ENCODE measurements at regions not wholly inside any gene's neighbourhood (a gene's known extent, or its start where the extent isn't known, plus 50 kb on each side); places are given as distances from the start of the nearest gene placed in this dataset.
"Not testable (repeated sequence)": the region's sequence is repeated elsewhere in the genome, so short reads cannot be mapped to it uniquely, and the experiment has no call there.

DNA sequence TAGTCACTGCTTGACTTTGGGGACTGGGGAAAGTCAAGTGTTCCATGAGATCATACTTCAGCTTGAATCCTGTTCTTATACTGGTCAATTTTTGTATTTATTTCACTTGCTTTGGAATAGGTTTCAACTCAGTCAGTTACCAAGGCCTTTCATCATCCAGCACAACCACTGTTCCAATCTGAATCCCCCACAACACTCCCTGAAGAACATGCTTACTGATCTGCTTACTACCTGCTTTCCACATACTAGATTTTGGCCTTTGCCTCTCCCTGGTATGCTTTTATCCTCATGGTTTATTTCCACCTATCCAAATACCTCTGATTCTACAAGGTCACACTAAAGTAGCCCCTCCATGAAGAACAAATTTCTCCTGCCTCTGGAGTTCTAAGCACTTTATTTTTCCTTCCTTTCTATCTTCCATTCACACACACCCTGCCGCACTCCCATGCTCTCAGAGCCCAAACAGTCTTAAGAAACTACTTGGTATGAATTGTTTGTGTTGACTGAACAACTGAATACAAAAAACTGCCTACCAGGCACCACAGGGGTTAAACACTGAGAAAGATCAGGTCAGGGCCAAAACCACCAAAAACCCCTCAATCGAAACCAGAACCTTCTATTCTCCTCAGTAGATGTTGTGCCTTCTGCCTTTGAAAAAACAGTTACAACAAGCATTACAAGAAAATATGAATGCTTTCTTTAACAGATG is 178.1 kb downstream of the AVL9 start:
- no peak for DNase-seq
- TF ChIP-seq, protein P1, sequence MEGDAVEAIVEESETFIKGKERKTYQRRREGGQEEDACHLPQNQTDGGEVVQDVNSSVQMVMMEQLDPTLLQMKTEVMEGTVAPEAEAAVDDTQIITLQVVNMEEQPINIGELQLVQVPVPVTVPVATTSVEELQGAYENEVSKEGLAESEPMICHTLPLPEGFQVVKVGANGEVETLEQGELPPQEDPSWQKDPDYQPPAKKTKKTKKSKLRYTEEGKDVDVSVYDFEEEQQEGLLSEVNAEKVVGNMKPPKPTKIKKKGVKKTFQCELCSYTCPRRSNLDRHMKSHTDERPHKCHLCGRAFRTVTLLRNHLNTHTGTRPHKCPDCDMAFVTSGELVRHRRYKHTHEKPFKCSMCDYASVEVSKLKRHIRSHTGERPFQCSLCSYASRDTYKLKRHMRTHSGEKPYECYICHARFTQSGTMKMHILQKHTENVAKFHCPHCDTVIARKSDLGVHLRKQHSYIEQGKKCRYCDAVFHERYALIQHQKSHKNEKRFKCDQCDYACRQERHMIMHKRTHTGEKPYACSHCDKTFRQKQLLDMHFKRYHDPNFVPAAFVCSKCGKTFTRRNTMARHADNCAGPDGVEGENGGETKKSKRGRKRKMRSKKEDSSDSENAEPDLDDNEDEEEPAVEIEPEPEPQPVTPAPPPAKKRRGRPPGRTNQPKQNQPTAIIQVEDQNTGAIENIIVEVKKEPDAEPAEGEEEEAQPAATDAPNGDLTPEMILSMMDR (IDR thresholded peaks at IDR 0.05): no peak
- ATAC-seq: no peak
- Histone ChIP-seq H3K9me3 (no peaks in the 10 kb centered on the region), H3K36me3 (ENCODE audit: low read depth) (no peaks in the 10 kb centered on the region), H3K4me1 (ENCODE audit: low read depth) (no peaks in the 10 kb centered on the region), H3K4me3 (no peak overlapping the region)
- intact Hi-C loops (cut with DNase I, micrococcal nuclease): no loop called here

DNA sequence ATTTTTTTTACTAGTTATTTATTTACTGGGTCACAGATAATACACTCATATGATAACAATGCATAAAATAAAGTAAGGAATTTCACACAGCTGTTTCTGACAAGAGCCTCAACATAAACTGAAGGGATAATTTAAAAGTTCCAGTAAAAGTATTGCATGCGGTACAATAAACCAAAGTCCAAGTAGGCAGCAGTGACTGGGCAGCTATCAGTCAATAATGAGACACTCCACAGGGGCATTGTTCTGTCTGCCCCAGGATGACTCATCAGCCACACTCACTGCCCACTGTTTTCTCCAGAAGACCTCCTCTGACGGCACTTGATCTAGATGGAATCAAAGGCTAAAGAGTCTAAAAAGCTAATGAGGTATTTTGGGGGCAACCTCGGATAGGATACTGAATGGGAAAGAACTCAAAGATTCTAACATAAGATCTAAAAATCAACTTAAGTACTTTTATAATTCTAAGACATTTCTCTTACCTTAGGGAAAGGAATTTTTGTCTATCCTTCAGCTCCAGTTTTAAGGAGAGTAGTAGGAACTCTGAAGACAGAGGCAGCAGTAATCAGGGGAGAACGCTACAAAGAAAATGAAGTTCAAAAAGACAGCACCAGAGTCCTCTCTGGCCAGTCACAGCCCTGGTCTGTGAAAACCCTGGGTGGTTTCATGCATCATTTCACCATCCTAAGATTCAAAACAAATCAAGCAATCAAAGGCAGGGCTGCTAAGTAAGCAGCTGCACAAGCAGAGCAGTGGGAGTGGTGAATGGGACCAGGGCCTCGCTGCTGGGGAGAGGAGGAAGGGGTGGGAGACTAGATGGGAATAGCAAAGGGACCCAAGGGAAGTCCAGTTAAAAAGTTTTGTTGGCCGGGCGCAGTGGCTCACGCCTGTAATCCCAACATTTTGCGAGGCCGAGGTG is 175.1 kb downstream of the AVL9 start:
- peak; percentile 89 for ATAC-seq
- Histone ChIP-seq H3K9me3 (no peaks in the 10 kb centered on the region), H3K4me1 (ENCODE audit: low read depth) (no peaks in the 10 kb centered on the region), H3K4me3 (no peak overlapping the region), H3K36me3 (ENCODE audit: low read depth) (no peaks in the 10 kb centered on the region)
- TF ChIP-seq, protein P1 (IDR thresholded peaks at IDR 0.05): no peak
- intact Hi-C loops (cut with DNase I, micrococcal nuclease): no loop called here
- DNase-seq: peak in 2 of 3 donors; percentile 31 to 59

DNA sequence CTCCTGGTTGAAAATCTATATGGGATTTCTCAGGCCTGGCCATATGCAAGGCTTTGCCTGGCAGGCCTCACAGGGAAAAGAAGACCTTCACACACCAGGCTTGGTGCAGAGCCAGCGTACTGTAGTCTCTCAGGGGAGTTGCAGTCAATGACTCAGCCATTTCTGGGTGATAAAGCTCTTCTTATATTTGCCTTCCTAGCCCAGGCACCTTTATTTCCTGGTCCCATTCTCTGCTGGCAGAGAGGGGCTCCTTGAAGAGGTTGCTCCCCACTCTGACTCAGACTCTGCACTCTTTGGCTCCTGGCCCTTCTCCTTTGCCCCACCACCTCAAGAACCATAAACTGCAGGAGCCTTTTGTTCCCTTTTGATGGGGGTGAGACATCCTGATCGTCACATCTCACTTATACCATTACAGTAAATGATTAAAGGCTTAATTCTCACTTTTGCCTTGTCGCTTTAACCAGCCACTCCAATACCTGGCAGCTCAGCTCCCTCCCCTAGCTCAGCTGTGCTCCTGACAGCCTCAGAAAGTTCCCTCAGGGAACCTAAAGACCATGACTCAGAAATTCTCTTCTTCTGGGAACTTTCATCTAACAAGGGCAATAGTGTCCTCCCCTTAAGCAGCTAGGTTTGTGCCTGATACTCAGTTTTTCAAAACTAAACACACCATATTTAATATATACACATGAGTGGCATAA is 174.0 kb downstream of the AVL9 start:
- intact Hi-C loops (cut with DNase I, micrococcal nuclease); H3K36me3 ChIP-seq (ENCODE audit: low read depth): not testable (repeated sequence)

GRCh38 chr7:32668387-32669097 is 173.3 kb downstream of the AVL9 start:
- H3K4me1 ChIP-seq (ENCODE audit: low read depth); H3K4me3 ChIP-seq; DNase-seq; H3K9me3 ChIP-seq; H3K36me3 ChIP-seq (ENCODE audit: low read depth); intact Hi-C loops (cut with DNase I, micrococcal nuclease): not testable (repeated sequence)
- ATAC-seq: peak; percentile 1

More for the DNA sequence above, 174.0 kb downstream of the AVL9 start:
- not testable (repeated sequence) for H3K4me1 ChIP-seq (ENCODE audit: low read depth); H3K9me3 ChIP-seq; H3K4me3 ChIP-seq
- DNase-seq: peak; percentile 67 to 83 (median 76)
- ATAC-seq: peak; percentile 92

- H3K4me1 ChIP-seq (ENCODE audit: low read depth); ATAC-seq; H3K9me3 ChIP-seq; H3K36me3 ChIP-seq (ENCODE audit: low read depth); H3K4me3 ChIP-seq; intact Hi-C loops (cut with DNase I, micrococcal nuclease); DNase-seq: not testable (repeated sequence)
Measured at GRCh38 chr7:32667586-32667985, 172.3 kb downstream of the AVL9 start.

- DNase-seq; H3K4me3 ChIP-seq; H3K9me3 ChIP-seq; H3K4me1 ChIP-seq (ENCODE audit: low read depth); H3K36me3 ChIP-seq (ENCODE audit: low read depth); intact Hi-C loops (cut with DNase I, micrococcal nuclease): not testable (repeated sequence)
- ATAC-seq: peak; percentile 44
Measured at GRCh38 chr7:32663805-32664211, 168.5 kb downstream of the AVL9 start.

DNA sequence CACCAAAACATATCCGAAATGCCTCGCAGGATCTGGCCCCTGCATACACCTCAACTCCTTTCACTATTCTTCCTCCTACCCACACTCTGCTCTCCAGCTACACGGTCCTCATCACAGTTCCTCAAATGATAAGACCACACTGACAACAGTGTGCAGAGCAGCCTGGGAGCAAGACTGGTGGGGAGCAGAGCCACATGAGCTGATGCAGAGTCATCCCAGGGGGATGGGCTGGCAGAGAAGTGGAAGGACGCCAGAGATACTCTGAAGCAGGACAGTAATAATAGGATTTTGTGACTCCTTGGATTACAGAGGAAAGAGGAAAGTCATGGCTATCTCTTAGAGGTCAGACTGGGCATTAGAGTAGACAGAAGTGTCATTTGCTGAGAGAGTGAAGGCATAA is 167.2 kb downstream of the AVL9 start:
- DNase-seq; H3K4me3 ChIP-seq; H3K4me1 ChIP-seq (ENCODE audit: low read depth); H3K36me3 ChIP-seq (ENCODE audit: low read depth); H3K9me3 ChIP-seq; intact Hi-C loops (cut with DNase I, micrococcal nuclease): not testable (repeated sequence)
- ATAC-seq: peak; percentile 39

All from mucosa of descending colon (tissue), 3 donors.